GM23338 (cell line): ENCODE measurements at regions not wholly inside any gene's neighbourhood (a gene's known extent, or its start where the extent isn't known, plus 50 kb on each side); places are given as distances from the start of the nearest gene placed in this dataset.
A peak's percentile ranks its signal among the peaks of the same experiment; 100 is the strongest.

Experiments
- ATAC-seq: fragments of 200-7000 bp; cut with Tn5 transposase; 3 replicates; pipeline ENCODE4 v1.9.1; 2020
- DNase-seq: peaks from one replicate; pipeline ENCODE4 v3.0.0-alpha.2; 2015; ENCODE audit warnings: low spot score
- H2AFZ ChIP-seq: fragments of 200-600 bp; sonication (generic); 2 replicates; pipeline ENCODE4 v1.8.0; 2016; ENCODE audit warnings: antibody characterized with exemption, mild to moderate bottlenecking, moderate library complexity
- H3F3A ChIP-seq: fragments of 200-600 bp; sonication (generic); replicated peaks from 2 replicates; pipeline ENCODE4 v1.8.0; 2017; ENCODE audit warnings: antibody characterized with exemption, mixed run types, low read depth
- H3K27ac ChIP-seq: fragments of 200-600 bp; sonication (generic); 2 replicates; pipeline ENCODE4 v1.6.1; 2016; ENCODE audit warnings: low read depth
- H3K27me3 ChIP-seq: fragments of 200-600 bp; sonication (generic); 2 replicates; pipeline ENCODE4 v1.8.0; 2016; ENCODE audit warnings: mild to moderate bottlenecking, mixed run types, moderate library complexity; ENCODE audit not compliant: insufficient read depth
- H3K36me3 ChIP-seq: fragments of 200-600 bp; sonication (generic); 2 replicates; pipeline ENCODE4 v1.8.0; 2016; ENCODE audit warnings: mild to moderate bottlenecking; ENCODE audit not compliant: insufficient read depth
- H3K4me1 ChIP-seq: fragments of 200-600 bp; sonication (generic); 2 replicates; pipeline ENCODE4 v1.8.0; 2016; ENCODE audit warnings: mild to moderate bottlenecking, moderate library complexity; ENCODE audit not compliant: insufficient read depth
- H3K4me2 ChIP-seq: fragments of 200-600 bp; sonication (generic); 2 replicates; pipeline ENCODE4 v1.7.1; 2017; ENCODE audit warnings: mixed run types
- H3K4me3 ChIP-seq: fragments of 200-600 bp; sonication (generic); 2 replicates; pipeline ENCODE4 v1.6.1; 2016; ENCODE audit warnings: mixed run types
- H3K79me2 ChIP-seq: fragments of 200-600 bp; sonication (generic); replicated peaks from 2 replicates; pipeline ENCODE4 v1.8.0; 2017; ENCODE audit warnings: mild to moderate bottlenecking; ENCODE audit not compliant: insufficient read depth
- H3K9me2 ChIP-seq: fragments of 200-600 bp; sonication (generic); 2 replicates; pipeline ENCODE4 v1.8.0; 2017; ENCODE audit not compliant: insufficient read depth
- H4K20me1 ChIP-seq: fragments of 200-600 bp; sonication (generic); replicated peaks from 2 replicates; pipeline ENCODE4 v1.8.0; 2017; ENCODE audit warnings: mild to moderate bottlenecking; ENCODE audit not compliant: insufficient read depth
- H3K27ac Mint-ChIP-seq: 2 replicates; pipeline ENCODE4 v1.8.0; 2020; ENCODE audit warnings: inconsistent platforms, mild to moderate bottlenecking, moderate library complexity, mixed read lengths
- H3K27me3 Mint-ChIP-seq: 3 replicates; pipeline ENCODE4 v1.8.0; 2022; ENCODE audit warnings: low read depth, mild to moderate bottlenecking, moderate library complexity, mixed read lengths, inconsistent platforms; ENCODE audit not compliant: insufficient read depth, poor library complexity
- H3K36me3 Mint-ChIP-seq: 3 replicates; pipeline ENCODE4 v1.8.0; 2021; ENCODE audit warnings: low read depth, mild to moderate bottlenecking, inconsistent platforms, moderate library complexity, mixed read lengths
- H3K4me1 Mint-ChIP-seq: 3 replicates; pipeline ENCODE4 v1.8.0; 2020; ENCODE audit warnings: mild to moderate bottlenecking, inconsistent platforms, mixed read lengths
- H3K4me3 Mint-ChIP-seq: 3 replicates; pipeline ENCODE4 v1.8.0; 2021; ENCODE audit warnings: moderate library complexity, mild to moderate bottlenecking, inconsistent platforms, mixed read lengths
- H3K9me3 Mint-ChIP-seq: 3 replicates; pipeline ENCODE4 v1.8.0; 2020; ENCODE audit warnings: moderate library complexity, mild to moderate bottlenecking, inconsistent platforms, mixed read lengths
- CREB1 ChIP-seq: fragments of 250-450 bp; sonication (Bioruptor Pico); IDR thresholded peaks from 2 replicates; pipeline ENCODE4 v1.5.0; 2020; ENCODE audit warnings: low read depth, mild to moderate bottlenecking, moderate library complexity
- EZH2 ChIP-seq: fragments of 200-600 bp; sonication (generic); IDR thresholded peaks from one replicate; pipeline ENCODE4 v1.8.0; 2017; ENCODE audit warnings: antibody characterized with exemption, mild to moderate bottlenecking, low read depth; ENCODE audit not compliant: unreplicated experiment
- EZH2phosphoT487 ChIP-seq: fragments of 200-600 bp; sonication (generic); IDR thresholded peaks from one replicate; pipeline ENCODE4 v1.8.1; 2018; ENCODE audit warnings: antibody characterized with exemption; ENCODE audit not compliant: unreplicated experiment
- JUNB ChIP-seq: IDR thresholded peaks from one replicate; pipeline ENCODE4 v1.6.1; 2016; ENCODE audit warnings: antibody characterized with exemption; ENCODE audit not compliant: unreplicated experiment
- NANOG ChIP-seq: IDR thresholded peaks from 2 replicates; pipeline ENCODE4 v1.6.1; 2016; ENCODE audit warnings: antibody characterized with exemption, borderline replicate concordance
- POLR2AphosphoS5 ChIP-seq: IDR thresholded peaks from 2 replicates; pipeline ENCODE4 v1.6.1; 2016; ENCODE audit warnings: antibody characterized with exemption, low read depth
- STAT1 ChIP-seq: IDR thresholded peaks from one replicate; pipeline ENCODE4 v1.6.1; 2016; ENCODE audit warnings: antibody characterized with exemption; ENCODE audit not compliant: unreplicated experiment
- ZNF114 ChIP-seq: fragments of 250-450 bp; sonication (Bioruptor Pico); IDR thresholded peaks from 2 replicates; pipeline ENCODE4 v1.5.0; 2020; ENCODE audit warnings: mild to moderate bottlenecking, moderate library complexity
- TF ChIP-seq, protein P1 (sequence below): IDR thresholded peaks from 2 replicates; pipeline ENCODE4 v1.6.1; 2016; ENCODE audit warnings: antibody characterized with exemption
- TF ChIP-seq, protein P2 (sequence below), 2 experiments: fragments of 200-600 bp in 1 of 2; sonication (generic) in 1 of 2; conservative IDR thresholded peaks; 2 replicates each; pipeline versions ENCODE4 v1.5.1 to v1.6.1; 2016 to 2017; ENCODE audit warnings: antibody characterized with exemption in 2 of 2, low read depth in 2 of 2, mild to moderate bottlenecking in 2 of 2, moderate library complexity in 1 of 2

DNA sequence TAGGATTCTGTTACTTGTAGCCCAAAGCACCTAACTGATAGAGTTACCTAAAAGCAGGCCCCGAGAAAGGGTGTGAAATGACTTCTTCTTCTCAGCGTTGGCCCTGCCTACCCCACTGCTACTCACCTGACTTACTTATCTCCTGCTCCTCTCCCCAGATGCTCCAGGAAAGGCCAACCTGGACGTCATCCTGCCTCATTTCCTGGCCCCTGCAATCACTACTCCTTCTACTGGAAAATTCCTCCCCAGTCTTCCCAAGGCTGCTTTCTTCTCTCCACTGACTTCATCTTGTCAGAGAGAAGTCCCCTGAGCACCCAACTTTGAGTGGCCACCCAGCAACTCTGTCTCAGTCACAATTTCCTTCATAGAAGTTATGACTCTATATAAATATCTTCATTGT is 63.4 kb upstream of the KLF7 start:
- no peak for ATAC-seq
- no peak overlapping the region for H2AFZ ChIP-seq
- no peak for DNase-seq
- TF ChIP-seq EZH2 (no peak), NANOG (no peak), POLR2AphosphoS5 (no peak), CREB1 (CRISPR knock-in tag) (no peak)
- TF ChIP-seq, protein P1, sequence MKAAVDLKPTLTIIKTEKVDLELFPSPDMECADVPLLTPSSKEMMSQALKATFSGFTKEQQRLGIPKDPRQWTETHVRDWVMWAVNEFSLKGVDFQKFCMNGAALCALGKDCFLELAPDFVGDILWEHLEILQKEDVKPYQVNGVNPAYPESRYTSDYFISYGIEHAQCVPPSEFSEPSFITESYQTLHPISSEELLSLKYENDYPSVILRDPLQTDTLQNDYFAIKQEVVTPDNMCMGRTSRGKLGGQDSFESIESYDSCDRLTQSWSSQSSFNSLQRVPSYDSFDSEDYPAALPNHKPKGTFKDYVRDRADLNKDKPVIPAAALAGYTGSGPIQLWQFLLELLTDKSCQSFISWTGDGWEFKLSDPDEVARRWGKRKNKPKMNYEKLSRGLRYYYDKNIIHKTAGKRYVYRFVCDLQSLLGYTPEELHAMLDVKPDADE, result no peak
- H3K4me2 ChIP-seq, result no peak overlapping the region
- Mint-ChIP-seq H3K27me3 (peaks cover 16% of the 10 kb centered on the region), H3K27ac (no peak overlapping the region), H3K9me3 (no peaks in the 10 kb centered on the region), H3K4me1 (peaks cover 62% of the 10 kb centered on the region), H3K36me3 (no peaks in the 10 kb centered on the region), H3K4me3 (no peak overlapping the region)
- H4K20me1 ChIP-seq, result no peaks in the 10 kb centered on the region
- no peak overlapping the region for H3K27ac ChIP-seq
- H3K36me3 ChIP-seq, result no peaks in the 10 kb centered on the region
- no peaks in the 10 kb centered on the region for H3K9me2 ChIP-seq
- H3F3A ChIP-seq, result peaks cover 5% of the 10 kb centered on the region
- no peak overlapping the region for H3K4me3 ChIP-seq
- H3K4me1 ChIP-seq, result peaks cover 30% of the 10 kb centered on the region
- H3K79me2 ChIP-seq, result no peaks in the 10 kb centered on the region
- no peaks in the 10 kb centered on the region for H3K27me3 ChIP-seq

DNA sequence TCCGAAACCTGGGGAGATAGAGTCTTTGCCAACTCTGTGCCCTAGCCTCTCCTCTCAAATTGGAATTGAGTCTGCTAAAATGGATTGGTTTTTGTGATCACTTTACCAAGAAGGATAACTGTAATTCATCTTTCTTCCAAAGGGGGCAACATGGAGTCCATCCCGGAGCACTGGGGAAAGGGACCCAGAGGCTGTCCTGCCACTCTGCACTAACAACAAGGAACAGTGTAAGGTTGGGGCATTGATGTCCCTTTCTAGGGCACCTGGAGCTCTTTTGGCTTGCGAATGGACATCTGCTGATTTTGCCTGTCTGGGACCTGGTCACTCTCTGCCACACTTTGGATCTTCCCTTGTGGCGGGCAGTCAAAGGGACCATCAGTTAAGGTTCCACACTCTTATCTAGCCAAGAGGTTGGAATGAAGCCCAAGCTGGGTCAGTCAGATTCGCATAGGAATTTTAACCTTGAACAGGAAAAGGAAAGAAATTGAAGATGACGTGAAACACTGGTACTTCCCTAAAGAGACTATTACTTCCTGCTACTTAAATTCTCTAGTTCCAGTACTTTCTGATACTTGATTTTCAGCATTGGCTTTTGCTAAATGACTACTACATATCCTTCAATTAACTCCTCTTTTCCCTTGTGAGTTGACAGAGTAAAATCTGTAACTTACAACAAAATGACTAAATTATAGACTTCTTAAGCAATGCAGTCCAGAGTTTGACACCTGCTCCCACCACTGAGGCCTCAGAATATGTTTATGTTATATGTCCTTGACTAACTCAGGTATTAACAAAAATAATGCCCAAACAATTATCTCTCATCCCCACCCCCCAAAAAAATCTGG is 64.7 kb upstream of the KLF7 start:
- H3K4me1 ChIP-seq, result peaks cover 21% of the 10 kb centered on the region
- Mint-ChIP-seq H3K4me1 (peaks cover 51% of the 10 kb centered on the region), H3K27ac (no peak overlapping the region; the same call in 1 of the 2 replicates), H3K27me3 (peaks cover 12% of the 10 kb centered on the region), H3K36me3 (no peaks in the 10 kb centered on the region), H3K4me3 (no peak overlapping the region), H3K9me3 (no peaks in the 10 kb centered on the region)
- H3F3A ChIP-seq, result peaks cover 5% of the 10 kb centered on the region
- DNase-seq (peak; percentile 82), ATAC-seq (peak; percentile 55)
- H4K20me1 ChIP-seq, result no peaks in the 10 kb centered on the region
- no peaks in the 10 kb centered on the region for H3K9me2 ChIP-seq
- H3K79me2 ChIP-seq, result no peaks in the 10 kb centered on the region
- H3K36me3 ChIP-seq, result no peaks in the 10 kb centered on the region
- no peak overlapping the region for H3K4me2 ChIP-seq
- TF ChIP-seq ZNF114 (no peak), JUNB (no peak), STAT1 (no peak), CREB1 (CRISPR knock-in tag) (no peak), EZH2phosphoT487 (no peak)
- TF ChIP-seq, protein P2, sequence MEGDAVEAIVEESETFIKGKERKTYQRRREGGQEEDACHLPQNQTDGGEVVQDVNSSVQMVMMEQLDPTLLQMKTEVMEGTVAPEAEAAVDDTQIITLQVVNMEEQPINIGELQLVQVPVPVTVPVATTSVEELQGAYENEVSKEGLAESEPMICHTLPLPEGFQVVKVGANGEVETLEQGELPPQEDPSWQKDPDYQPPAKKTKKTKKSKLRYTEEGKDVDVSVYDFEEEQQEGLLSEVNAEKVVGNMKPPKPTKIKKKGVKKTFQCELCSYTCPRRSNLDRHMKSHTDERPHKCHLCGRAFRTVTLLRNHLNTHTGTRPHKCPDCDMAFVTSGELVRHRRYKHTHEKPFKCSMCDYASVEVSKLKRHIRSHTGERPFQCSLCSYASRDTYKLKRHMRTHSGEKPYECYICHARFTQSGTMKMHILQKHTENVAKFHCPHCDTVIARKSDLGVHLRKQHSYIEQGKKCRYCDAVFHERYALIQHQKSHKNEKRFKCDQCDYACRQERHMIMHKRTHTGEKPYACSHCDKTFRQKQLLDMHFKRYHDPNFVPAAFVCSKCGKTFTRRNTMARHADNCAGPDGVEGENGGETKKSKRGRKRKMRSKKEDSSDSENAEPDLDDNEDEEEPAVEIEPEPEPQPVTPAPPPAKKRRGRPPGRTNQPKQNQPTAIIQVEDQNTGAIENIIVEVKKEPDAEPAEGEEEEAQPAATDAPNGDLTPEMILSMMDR (conservative IDR thresholded peaks at IDR 0.05; ENCODE audit: low read depth in 2 of 2), result peak; percentile 65 to 73
- no peak overlapping the region for H3K4me3 ChIP-seq
- no peak overlapping the region for H2AFZ ChIP-seq
- no peak overlapping the region for H3K27ac ChIP-seq
- H3K27me3 ChIP-seq, result no peaks in the 10 kb centered on the region
